HG03439 (cell line): ENCODE measurements at regions not wholly inside any gene's neighbourhood (a gene's known extent, or its start where the extent isn't known, plus 50 kb on each side); places are given as distances from the start of the nearest gene placed in this dataset.
"Not testable (repeated sequence)": the region's sequence is repeated elsewhere in the genome, so short reads cannot be mapped to it uniquely, and the experiment has no call there.

Experiments
- ATAC-seq: cut with Tn5 transposase; IDR thresholded peaks from one replicate; pipeline ENCODE4 v1.9.1; 2021; ENCODE audit warnings: mild to moderate bottlenecking, moderate library complexity; ENCODE audit not compliant: unreplicated experiment

DNA sequence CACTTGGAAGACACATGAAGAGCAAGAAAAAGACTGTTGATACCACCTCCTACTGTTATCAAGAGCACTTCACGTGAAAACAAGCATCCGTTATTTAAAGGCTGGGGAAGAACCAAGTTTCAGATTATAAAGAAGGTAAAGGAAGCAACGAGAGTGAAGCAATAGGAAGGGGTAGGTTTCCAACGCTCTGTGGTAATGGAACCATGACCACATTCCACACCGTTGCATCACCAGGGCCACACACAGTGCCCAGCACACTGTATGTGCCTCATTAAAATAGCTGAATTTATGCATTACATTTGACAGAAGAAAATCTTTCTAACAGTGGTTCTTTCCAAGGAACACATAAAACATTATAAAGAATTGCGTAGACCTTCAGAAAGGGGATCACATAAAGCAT is 435.8 kb downstream of the MRPL39 start:
- ATAC-seq, result no peak

DNA sequence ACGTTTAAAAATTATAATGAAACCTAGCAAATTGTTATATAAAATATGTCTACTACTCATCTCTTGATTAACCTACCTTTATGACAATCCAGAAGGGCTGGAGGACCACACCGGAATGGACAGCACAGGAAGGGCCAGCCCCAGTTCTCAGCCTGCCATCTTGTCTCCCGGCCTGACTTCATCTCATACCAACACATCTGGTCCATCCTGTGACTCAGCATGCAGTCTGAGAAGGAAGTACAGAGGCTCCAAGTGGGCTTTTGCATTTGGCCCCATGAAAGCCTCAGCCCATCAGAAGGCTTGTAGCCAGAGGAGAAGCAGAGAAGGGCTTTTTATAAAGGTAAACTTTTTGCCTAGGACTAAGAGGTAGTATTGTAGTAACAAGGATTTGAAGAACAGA is 436.6 kb downstream of the MRPL39 start:
- ATAC-seq, result no peak

DNA sequence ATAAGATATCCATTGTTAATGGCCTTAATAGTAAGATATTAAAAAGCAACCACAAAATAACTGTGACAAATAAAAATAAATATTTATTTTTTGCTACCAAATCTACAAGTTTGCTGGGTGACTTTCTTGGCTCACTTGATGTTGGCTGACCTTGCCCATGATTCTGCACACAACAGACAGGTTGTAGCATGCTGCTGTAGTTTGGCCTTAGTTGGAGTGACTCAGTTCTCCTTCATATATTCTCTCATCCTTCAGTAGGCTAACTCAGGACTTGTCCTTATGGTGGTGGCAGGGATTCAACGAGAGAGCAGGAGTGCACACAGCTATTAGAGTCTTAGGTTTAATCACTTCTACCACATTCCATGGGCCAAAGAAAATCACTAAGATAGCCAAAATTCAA is 437.9 kb downstream of the MRPL39 start:
- ATAC-seq, result no peak

DNA sequence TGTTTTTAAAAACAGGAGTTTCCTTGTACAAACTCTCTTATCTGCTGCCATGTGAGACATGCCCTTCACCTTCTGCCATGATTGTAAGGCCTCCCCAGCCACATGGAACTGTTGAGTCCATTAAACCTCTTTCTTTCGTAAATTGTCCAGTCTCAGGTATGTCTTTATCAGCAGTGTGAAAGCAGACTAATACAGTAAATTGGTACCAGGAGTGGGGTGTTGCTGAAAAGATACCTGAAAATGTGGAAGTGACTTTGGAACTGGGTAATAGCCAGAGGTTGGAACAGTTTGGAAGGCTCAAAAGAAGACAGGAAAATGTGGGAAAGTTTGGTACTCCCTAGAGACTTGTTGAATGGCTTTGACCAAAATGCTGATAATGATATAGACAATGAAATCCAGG is 440.4 kb downstream of the MRPL39 start:
- ATAC-seq, result not testable (repeated sequence)

DNA sequence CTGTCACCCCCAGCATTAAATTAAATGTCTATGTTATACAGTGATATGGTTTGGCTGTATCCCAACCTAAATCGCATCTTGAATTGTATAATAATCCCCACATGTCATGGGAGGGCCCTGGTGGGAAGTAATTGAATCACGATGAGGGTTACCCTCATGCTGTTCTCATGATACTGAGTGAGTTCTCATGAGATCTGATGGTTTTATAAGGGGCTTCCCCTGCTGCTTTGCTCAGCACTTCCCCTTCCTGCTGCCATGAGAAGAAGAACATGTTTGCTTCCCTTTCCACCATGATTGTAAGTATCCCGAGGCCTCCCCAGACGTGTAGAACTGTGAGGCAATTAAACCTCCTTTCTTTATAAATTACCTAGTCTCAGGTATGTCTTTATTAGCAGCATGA is 445.7 kb downstream of the MRPL39 start:
- ATAC-seq, result no peak

DNA sequence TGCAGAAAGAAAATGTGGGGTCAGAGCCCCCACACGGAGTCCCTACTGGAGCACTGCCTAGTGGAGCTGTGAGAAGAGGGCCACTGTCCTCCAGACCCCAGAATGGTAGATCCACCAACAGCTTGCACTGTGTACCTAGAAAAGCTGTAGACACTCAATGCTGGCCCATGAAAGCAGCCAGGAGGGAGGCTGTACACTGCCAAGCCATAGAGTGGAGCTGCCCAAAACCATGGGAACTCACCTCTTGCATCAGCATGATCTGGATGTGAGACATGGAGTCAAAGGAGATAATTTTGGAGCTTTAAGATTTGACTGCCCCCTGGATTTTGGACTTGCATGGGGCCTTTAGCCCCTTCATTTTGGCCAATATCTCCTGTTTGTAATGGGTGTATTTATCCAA is 452.3 kb downstream of the MRPL39 start:
- ATAC-seq, result not testable (repeated sequence)

DNA sequence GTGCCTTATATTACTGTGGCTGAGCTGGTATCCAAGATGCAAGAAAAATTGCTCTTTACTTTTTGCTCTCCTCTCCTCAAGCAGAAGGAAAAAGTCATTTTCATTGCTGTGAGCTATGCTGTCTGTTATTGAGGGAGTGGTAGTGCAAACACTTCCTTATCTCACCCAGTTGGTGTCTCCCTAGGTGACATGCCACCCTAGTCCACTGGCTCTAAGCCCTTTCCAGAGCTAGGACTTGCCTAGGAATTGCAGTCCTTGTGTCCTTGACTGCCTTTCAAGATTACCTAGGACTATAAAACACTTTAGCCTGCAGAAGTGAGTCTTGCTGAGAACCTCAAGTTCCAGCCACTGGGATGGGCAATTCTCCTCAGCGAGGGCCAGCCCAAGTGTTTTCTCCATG is 458.3 kb downstream of the MRPL39 start:
- no peak for ATAC-seq

DNA sequence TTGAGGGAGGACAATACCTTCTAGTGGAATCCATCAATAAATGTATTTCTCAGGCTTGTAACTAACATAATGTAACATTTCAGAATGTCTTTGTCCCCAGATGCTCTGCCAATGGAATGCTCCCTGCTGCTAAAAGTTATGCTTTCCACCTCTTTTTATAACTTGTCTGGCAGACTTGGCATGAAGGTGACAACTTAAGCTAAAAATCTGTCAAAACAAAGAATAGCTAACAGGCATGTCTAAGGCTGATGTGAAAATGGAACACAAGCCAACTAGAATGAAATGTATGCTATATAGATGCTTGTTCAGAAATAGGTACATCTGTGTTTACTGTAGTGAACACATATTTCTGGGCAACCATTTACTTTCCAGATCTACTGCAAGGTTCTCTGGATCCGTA is 467.9 kb downstream of the MRPL39 start:
- no peak for ATAC-seq

DNA sequence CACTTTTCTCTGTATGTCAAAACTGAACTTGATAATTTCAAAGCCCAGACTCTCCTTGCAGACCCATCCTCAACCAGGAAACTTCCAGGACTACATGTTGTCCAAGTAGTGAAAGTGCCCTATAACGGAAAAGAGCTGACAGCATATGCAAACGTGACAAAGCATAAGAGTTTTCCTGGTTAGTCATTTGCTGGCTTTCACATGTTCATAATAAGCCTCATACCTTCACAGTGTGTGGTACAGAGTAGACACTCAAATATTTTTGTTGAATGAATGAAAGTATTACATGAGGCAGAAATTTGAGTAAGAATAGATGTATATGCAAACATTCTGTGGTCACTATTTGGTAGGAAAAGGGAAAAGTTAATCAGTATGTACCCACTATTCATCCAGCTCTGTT is 473.3 kb downstream of the MRPL39 start:
- no peak for ATAC-seq

DNA sequence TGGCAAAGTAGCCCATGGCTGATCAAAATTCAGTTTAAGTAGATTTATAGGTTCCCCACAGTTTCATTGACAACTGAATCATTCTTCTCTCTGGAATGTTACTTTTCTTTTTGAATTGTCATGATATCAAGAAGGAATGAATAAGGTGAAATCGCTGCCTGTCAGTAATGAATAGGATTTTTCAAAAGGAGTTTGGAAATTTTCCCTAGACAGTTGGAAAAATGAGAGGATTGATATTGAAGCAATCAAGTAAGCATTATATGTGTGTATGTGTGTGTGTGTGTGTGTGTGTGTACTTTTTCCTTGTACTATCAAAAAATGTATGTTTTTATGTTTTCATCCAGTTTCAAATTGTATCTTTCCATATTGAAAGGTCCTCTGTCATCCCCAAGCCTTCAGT is 479.5 kb downstream of the MRPL39 start:
- no peak for ATAC-seq

DNA sequence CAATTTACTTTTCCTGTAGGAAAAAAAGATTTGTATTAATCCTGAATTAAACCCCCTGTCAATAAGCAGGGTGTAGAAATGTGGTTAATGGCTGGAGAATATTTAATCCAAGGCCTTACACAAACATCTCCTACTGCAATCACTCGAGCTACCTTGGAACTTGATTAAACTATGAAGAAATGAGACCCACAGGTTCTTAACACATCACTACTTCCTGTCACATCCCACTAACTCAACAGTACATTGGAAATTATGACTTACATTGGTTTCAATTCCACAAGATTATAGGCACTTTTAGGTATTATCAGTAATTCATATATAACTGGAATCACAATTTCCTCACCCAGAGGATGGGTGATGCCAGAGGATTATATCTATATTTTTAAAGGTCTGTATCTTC is 480.3 kb downstream of the MRPL39 start:
- no peak for ATAC-seq

DNA sequence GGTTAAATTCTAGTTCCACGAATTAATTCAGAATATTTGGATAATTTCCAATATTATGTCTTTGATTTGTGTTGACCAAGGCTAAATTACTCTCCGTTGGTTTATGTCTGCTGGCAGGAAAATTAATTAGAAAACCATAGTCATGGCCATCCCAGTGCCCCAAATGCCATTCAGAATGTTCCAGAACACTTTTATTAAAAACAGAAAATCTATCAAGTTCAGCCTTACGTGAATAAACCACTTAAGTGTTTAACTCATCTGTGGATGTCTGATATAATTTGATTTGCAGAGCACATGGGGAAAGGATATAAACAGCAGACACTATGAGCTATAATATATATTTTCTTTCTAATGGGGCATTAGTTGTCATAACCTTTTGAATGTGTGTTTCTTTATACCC is 480.7 kb downstream of the MRPL39 start:
- ATAC-seq, result no peak

DNA sequence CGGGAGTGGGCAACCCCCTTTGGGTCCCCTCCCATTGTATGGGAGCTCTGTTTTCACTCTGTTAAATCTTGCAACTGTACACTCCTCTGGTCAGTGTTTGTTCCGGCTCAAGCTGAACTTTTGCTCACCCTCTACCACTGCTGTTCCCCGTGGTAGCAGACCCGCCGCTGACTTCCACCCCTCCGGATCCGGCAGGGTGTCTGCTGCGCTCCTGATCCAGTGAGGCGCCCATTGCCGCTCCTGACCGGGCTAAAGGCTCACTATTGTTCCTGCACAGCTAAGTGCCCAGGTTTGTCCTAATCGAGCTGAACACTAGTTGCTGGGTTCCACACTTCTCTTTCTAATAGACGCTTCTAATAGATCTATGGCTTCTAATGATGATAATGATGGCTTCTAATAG is 488.6 kb downstream of the MRPL39 start:
- no peak for ATAC-seq

DNA sequence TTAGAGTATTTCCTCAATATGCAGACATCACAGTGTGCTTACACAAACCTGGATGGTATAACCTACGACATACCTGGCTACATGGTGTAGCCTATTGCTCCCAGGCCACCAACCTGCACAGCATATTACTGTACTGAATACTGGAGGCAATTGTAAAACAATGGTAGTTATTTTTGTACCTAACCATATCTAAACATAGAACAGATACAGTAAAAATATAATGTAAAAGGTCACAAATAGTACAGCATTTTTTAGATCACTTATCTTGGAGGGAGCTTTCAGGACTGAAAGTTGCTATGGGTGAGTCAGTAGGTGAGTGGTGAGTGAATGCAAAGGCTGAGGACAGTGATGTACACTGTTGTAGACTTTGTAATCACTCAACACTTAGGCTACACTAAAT is 492.3 kb downstream of the MRPL39 start:
- peak; percentile 78 for ATAC-seq

DNA sequence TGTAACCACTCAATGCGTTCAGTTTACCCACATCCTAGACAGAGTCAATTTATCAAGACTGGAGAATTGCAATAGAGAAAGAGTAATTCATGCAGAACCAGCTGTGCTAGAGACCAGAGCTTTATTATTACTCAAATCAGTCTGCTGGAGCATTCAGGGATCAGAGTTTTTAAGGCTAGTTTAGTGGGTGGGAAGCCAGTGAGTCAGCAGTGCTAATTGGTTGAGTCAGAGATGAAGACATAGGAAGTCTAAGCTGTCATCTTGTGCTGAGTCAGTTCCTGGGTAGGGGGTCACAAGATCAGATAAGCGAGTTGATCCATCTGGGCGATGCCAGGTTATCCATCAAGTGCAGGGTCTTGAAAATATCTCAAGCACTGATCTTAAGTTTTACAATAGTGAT is 499.6 kb downstream of the MRPL39 start:
- no peak for ATAC-seq

DNA sequence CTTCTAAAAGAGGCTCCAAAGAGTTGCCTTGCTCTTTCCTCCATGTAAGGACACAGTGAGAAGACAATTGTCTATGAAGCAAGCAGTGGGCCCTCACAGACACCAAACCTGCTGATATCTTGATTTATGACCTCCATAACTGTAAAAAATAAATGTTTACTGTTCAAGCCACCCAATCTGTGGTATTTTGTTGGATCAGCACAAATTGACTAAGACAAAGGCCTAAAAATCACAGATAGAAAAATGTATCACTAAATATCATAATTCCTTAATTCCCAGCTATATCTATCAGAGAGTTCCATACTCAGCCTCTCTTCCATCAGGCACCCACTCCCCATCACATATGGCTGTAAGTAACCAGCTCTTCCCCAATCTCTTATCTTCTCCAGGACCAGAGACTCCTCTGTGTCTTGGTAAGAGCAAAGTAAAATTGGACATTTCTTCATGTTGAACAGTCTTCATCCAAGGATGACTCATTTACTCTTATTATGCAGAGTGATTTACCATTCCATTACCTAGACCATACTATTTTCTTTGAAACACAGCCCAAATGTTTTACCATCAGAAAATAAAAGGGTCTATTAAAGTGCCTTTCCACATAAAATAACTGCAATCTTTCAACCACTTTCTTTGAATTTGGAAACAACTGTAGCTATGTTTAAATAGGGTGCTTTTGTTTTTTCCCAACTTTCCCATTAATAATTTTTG is 503.6 kb downstream of the MRPL39 start:
- no peak for ATAC-seq

DNA sequence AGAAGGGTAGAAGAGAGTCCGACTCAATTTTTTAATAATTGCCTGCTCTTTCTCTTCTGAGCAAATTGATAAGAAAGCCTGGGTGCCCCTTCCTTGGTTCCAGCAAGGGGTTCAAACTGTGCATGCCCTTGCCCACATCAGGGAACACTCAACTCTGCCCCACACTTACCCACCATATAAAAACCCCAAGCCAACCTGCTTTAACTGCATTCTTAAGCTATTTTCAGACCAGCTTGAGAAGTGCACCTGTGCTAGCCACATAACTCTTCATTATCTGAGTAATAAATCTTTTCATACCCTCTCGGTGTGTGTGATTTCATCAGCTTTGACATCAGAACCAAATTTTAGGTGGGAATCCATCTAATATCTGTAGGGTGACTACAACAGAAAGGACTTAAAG is 509.6 kb downstream of the MRPL39 start:
- ATAC-seq, result no peak

DNA sequence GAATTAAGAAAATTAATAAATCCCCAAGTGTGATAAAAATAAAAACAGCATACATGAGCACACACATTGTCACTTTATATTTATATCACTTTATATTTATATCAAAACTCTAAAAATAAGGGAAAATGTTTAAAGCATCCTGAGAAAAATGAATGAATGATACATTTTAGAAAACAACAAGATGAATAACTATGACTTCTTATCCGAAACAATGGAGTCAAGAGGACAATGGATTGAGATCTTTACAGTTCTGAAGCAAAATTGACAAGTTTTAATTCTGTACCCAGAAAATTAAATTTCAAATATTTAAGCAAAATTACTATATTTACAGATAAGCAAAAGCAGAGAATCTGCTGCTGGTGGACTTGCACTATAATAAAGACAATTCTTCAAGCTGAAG is 512.6 kb downstream of the MRPL39 start:
- no peak for ATAC-seq

DNA sequence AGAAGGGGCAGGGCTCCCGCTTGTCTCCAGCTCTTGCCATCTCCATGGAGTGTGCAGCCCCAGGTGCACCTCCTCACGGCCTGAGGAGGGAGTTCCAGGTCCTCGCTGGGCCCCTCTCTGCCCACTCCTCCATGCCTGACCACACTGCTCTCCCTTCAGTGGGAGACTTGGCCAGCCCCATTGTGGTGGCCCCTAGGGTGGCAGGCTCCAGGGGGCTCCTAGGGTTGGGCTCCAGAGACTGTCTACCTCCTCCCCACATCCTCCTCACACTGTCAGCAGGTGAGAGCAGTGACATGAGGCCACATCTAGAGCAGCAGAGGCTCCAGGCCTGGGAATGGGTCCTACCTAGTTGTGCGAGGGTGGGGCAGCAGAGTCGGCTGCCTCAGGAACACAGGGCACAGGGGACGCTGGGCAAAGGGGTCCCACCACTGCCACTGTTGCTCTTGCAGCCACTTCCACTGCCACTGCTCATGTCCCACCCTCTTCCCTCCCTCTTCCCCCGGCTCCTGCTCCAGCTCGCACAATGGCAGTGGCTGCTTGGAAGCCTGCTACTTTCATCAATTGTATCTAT is 514.8 kb downstream of the MRPL39 start:
- ATAC-seq, result no peak

DNA sequence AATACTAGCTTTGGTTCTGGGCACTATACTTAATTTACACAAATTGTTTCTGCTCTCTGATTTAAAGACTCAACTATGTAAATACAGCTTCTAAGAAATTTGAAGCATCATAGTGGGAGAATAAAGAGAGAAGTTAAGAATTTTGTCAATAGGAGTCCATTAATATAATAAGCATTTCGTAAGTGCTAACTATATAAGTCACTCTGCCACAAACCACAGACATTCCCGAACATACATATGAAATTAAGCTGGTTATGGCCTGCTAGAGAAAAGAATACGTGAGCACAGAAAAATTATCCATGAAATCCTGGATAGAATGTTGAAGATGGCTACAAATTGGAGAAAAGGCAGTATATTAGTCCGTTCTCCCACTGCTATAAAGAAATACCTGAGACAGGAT is 526.2 kb downstream of the MRPL39 start:
- ATAC-seq, result no peak

DNA sequence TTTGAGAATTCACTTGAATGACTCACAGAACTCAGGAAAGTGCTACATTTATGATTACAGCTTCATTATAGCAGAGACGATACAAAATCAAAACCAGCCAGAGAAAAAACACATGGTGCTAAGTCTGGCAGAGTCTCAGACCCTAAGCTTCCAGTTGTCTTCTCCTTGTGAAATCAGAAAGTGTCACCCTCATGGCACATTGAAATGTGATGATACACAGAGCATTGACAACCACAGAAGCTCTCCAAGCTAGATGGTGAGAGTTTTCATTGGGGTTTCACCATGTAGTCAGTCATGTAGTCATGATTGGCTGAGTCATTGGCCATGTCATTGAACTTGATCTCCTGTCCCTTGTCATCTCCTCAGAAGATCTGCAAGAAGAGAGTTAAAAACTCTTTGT is 526.6 kb downstream of the MRPL39 start:
- peak; percentile 46 for ATAC-seq

DNA sequence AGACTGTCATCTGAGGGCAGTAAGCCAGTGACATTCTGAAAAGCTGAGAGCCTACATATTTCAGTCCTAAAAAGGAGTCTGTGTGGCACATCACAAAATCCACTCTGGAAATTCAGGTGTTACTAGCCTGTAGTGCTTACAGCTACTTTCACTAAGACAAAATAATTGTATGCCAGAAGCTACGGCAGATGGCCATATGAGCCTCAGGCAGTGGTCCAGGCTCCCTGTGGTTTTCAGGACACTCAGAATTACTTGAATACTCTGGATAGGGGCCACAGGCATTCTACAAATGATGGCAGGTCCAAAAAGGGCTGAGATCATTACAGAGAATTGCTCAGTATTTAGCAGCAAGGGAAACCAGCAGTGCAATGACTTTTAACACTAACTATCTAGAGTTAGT is 527.1 kb downstream of the MRPL39 start:
- ATAC-seq, result no peak

DNA sequence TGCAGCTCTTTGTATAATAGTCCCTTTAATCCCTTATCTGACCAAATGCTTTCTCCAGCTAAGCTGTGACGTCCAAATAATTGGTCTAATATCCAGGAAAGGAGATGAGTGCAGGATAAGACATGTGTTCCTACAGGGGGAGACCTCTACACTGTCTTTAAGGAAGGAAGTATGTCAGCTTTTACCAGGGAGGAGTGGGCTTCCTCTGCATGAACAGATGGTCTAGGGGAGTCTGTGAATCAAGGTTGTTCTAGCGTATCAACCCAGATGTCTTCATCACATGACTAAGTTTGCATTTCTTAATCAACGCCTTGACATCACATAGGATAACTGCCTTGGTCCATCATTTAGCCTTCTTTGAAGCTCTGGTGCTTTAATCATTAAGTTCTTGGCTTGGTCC is 528.2 kb downstream of the MRPL39 start:
- ATAC-seq, result no peak
